ENCODE measurements at regions not wholly inside any gene's neighbourhood (a gene's known extent, or its start where the extent isn't known, plus 50 kb on each side); places are given as distances from the start of the nearest gene placed in this dataset.

- TF ChIP-seq, protein P1, sequence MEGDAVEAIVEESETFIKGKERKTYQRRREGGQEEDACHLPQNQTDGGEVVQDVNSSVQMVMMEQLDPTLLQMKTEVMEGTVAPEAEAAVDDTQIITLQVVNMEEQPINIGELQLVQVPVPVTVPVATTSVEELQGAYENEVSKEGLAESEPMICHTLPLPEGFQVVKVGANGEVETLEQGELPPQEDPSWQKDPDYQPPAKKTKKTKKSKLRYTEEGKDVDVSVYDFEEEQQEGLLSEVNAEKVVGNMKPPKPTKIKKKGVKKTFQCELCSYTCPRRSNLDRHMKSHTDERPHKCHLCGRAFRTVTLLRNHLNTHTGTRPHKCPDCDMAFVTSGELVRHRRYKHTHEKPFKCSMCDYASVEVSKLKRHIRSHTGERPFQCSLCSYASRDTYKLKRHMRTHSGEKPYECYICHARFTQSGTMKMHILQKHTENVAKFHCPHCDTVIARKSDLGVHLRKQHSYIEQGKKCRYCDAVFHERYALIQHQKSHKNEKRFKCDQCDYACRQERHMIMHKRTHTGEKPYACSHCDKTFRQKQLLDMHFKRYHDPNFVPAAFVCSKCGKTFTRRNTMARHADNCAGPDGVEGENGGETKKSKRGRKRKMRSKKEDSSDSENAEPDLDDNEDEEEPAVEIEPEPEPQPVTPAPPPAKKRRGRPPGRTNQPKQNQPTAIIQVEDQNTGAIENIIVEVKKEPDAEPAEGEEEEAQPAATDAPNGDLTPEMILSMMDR (IDR thresholded peaks at IDR 0.05) = no peak
- no peak for TF ChIP-seq EZH2phosphoT487 (IDR thresholded peaks at IDR 0.05)
Measured at GRCh38 chr3:159534496-159534895, 454.1 kb upstream of the IL12A start.
